HG02852 (cell line): ENCODE measurements at regions not wholly inside any gene's neighbourhood (a gene's known extent, or its start where the extent isn't known, plus 50 kb on each side); places are given as distances from the start of the nearest gene placed in this dataset.

Source experiments
- ATAC-seq: cut with Tn5 transposase; IDR thresholded peaks from one replicate; pipeline ENCODE4 v1.9.1; 2021; ENCODE audit warnings: mild to moderate bottlenecking, moderate library complexity; ENCODE audit not compliant: unreplicated experiment

DNA sequence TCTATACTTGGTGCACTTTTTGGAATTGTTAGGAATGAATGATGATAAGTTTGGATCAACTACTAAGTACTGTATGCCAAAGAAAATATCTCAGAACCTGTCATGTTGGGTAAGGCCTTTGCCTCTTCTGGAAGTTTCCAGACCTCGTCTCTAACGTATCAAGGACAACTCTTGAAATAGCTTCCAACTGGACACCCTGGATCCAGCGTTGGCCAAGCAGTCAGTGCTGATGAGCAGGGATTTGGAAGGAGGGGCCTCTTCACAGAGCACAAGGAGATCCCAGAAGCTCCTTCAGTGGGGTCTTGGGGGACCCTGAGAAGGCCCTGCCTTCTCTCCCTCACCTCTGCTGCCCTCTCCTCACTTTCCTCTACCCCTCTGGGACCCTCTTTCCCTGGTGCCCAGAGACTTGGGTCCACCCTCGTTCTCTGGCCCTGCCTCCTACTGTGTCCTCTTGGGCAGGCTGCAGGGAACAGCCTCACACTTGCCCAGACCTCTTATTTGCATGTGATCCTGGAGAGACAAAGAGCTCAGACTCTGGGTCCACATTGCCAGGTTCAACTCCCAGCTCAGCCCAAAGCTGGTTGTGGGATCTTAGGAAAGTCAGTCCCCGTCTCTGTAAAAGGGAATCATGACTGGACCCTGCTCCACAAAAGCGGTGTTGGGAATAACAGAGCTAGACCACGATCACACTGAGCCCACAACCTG is 145.8 kb downstream of the COL6A3 start:
- ATAC-seq: no peak

DNA sequence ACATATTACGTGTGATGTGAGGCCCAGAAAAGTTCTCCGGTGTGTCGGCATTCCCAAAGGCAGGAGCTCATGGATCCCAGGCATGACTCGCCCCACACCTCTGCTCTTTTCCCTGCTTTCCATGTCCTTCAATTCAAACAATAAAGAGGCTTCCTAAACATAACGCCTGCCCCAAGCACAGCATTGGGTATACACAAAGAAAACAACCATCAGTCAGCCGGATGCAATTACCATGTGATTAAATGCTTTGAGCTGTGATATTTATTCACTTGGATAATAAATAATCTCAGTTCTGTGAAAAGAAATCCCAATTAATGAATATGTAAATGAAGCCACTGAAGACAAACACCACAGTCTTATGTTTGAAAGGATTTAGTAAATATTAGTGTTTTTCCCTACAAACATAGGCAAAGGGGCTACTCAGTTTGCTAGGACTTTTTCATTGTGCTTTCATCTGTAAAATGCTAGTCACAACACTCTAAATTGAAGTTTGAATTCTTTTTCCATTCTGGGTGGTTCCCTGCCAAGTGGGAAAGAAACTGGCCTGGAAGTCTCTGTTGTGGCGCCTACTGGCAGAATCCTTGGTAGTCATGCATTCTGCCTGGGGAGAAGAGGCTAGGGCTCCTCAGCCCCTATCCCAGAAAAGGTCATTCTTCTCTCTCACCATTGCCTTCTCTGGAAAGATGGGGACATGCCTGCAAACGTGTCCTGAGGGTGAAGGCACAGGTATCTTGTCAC is 144.7 kb downstream of the COL6A3 start:
- ATAC-seq: no peak

DNA sequence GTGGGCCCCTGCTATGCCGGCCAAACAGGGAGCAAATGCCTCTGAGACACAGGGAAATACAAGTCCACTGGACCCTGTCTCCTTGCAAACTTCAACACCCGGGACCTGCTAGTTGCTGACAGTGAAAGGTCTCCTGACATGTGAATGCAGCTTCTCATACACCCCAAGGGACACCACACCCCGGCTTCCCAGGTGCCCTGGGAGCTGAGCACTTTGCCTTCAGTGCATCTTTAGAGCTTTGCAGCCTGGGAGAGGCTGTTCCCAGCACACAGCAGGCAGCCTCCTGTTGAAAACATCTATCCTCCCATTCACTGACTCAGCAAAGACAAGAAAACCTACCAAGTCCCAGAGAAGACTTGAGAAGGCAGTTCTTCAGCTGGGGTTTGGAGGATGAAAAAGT is 143.4 kb downstream of the COL6A3 start:
- no peak for ATAC-seq

DNA sequence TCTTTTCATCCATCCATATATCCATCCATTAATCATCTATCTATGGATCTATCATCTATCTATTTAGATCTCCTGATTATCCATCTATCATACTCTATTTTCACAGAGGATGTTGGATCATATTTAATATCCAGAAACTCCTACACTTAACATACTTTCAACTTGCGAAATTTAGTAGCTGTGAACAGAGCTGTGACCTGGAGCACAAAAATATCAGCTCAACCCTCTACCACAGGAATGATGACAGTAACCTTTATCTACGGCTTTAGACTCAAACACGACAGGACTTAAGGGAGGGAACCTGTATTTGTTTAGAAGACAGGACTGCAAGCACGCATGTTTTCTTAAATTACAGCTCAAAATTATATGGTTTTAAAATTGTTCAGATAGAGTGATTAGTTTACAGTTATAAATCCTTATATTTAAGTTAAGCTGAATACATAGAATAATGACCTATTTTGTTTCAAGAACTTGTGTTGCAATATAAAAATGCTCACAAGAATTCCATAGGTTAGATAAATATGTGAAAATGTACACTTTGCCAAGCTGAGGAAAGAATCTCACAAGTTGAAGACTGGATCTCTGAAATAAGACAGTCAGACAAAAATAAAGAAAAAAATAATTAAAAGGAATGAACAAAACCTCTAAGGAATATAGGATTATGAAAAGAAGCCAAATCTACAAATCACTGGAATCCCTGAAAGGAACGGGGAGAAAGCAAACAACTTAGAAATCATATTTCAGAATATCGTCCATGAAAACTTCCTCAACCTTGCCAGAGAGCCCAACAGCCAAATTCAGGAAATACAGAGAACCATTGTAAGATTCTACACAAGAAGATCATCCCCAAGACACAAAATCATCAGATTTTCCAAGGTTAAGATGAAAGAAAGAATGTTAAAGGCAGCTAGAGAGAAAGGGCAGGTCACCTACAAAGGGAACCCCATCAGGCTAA is 142.0 kb downstream of the COL6A3 start:
- no peak for ATAC-seq
